WTC11 (cell line): ENCODE measurements at regions not wholly inside any gene's neighbourhood (a gene's known extent, or its start where the extent isn't known, plus 50 kb on each side); places are given as distances from the start of the nearest gene placed in this dataset.

Experiments used
- CTCF ChIP-seq: fragments of 200-600 bp; IDR thresholded peaks from 2 replicates; pipeline ENCODE4 v1.8.0; 2022; ENCODE audit warnings: antibody characterized with exemption
- E2F5 ChIP-seq: sonication (generic); formaldehyde crosslinking; IDR thresholded peaks from 2 replicates; pipeline ENCODE4 v1.8.1; 2022; ENCODE audit warnings: mild to moderate bottlenecking, moderate library complexity, missing genetic modification reagents
- HMGA2 ChIP-seq: fragments of 250-450 bp; sonication (Bioruptor Pico); IDR thresholded peaks from 2 replicates; pipeline ENCODE4 v1.4.0; 2021; ENCODE audit warnings: mild to moderate bottlenecking, moderate library complexity
- NFYB ChIP-seq: sonication (generic); formaldehyde crosslinking; conservative IDR thresholded peaks from 2 replicates; pipeline ENCODE4 v1.8.0; 2022; ENCODE audit warnings: low read depth, missing genetic modification reagents
- NR2C2 ChIP-seq: sonication (generic); formaldehyde crosslinking; IDR thresholded peaks from 2 replicates; pipeline ENCODE4 v1.8.0; 2022; ENCODE audit warnings: mild to moderate bottlenecking, missing genetic modification reagents
- NR3C1 ChIP-seq: sonication (generic); formaldehyde crosslinking; conservative IDR thresholded peaks from 2 replicates; pipeline ENCODE4 v1.8.1; 2023; ENCODE audit warnings: low read depth, mild to moderate bottlenecking, missing genetic modification reagents
- TCF7 ChIP-seq: sonication (generic); formaldehyde crosslinking; IDR thresholded peaks from 2 replicates; pipeline ENCODE4 v1.8.0; 2022; ENCODE audit warnings: mild to moderate bottlenecking, low read depth, missing genetic modification reagents, moderate library complexity
- TEAD1 ChIP-seq: sonication (generic); formaldehyde crosslinking; IDR thresholded peaks from 2 replicates; pipeline ENCODE4 v1.8.0; 2022; ENCODE audit warnings: mild to moderate bottlenecking, missing genetic modification reagents
- TEAD4 ChIP-seq: sonication (generic); formaldehyde crosslinking; IDR thresholded peaks from 2 replicates; pipeline ENCODE4 v1.8.0; 2022; ENCODE audit warnings: mild to moderate bottlenecking, missing genetic modification reagents
- USF2 ChIP-seq: sonication (generic); formaldehyde crosslinking; IDR thresholded peaks from 2 replicates; pipeline ENCODE4 v1.8.1; 2023; ENCODE audit warnings: mild to moderate bottlenecking, missing genetic modification reagents, moderate library complexity
- ZNF317 ChIP-seq: sonication (generic); formaldehyde crosslinking; IDR thresholded peaks from 2 replicates; pipeline ENCODE4 v1.8.1; 2023; ENCODE audit warnings: low read depth, mild to moderate bottlenecking, moderate library complexity, missing genetic modification reagents, borderline replicate concordance

GRCh38 chr11:116232364-116232828, 540.4 kb downstream of the BUD13 start:
- TF ChIP-seq E2F5 (CRISPR knock-in tag) = no peak
- TF ChIP-seq NFYB = no peak
- TF ChIP-seq CTCF = no peak
- no peak for TF ChIP-seq NR2C2 (CRISPR knock-in tag)
- no peak for TF ChIP-seq TEAD4 (CRISPR knock-in tag)
- no peak for TF ChIP-seq HMGA2 (CRISPR knock-in tag)
- TF ChIP-seq ZNF317 (CRISPR knock-in tag) = no peak
- TF ChIP-seq TEAD1 (CRISPR knock-in tag) = no peak
- TF ChIP-seq USF2 (CRISPR knock-in tag) = no peak
- no peak for TF ChIP-seq NR3C1 (CRISPR knock-in tag)
- TF ChIP-seq TCF7 (CRISPR knock-in tag) = no peak
